B cell (primary cell): ENCODE measurements at regions not wholly inside any gene's neighbourhood (a gene's known extent, or its start where the extent isn't known, plus 50 kb on each side); places are given as distances from the start of the nearest gene placed in this dataset.

Experiments used
- ATAC-seq: fragments of 200-7000 bp; cut with Tn5 transposase; one replicate; pipeline ENCODE4 v1.10.0; 2021; ENCODE audit warnings: low read depth, mild to moderate bottlenecking, moderate number of reproducible peaks, moderate library complexity
- CTCF ChIA-PET: fragments of 350-600 bp; sonication (Branson Sonifier 250); formaldehyde crosslinking; loops from one replicate; lab custom pipeline; 2021; ENCODE audit warnings: antibody characterized with exemption, inconsistent platforms; lab: Charles Lee
- POLR2A ChIA-PET: fragments of 350-600 bp; sonication (Branson Sonifier 250); formaldehyde crosslinking; loops from one replicate; lab custom pipeline; 2021; ENCODE audit warnings: antibody characterized with exemption; lab: Charles Lee
- DNase-seq: peaks from one replicate; pipeline ENCODE4 v3.0.0; 2013
- H2AFZ ChIP-seq: 2 replicates; pipeline ENCODE4 v1.6.1; 2012; ENCODE audit warnings: mild to moderate bottlenecking, low read depth, low read length; ENCODE audit not compliant: insufficient read depth, poor library complexity, severe bottlenecking
- H3K27ac ChIP-seq, 2 donors: 1 replicate in 1 of 2; 2 replicates in 1 of 2; pipeline ENCODE4 v1.5.1; 2012 to 2013; ENCODE audit warnings: low read length in 2 of 2, mild to moderate bottlenecking in 2 of 2, moderate library complexity in 1 of 2
- H3K27me3 ChIP-seq, 4 experiments: fragments of 200-600 bp in 1 of 4; sonication (generic) in 1 of 4; replicated peaks in 1 of 4; 1 replicate in 2 of 4; 2 replicates in 2 of 4; pipeline versions ENCODE4 v1.6.1 to v1.7.0; 2013 to 2016; ENCODE audit warnings: low read length in 3 of 4, mild to moderate bottlenecking in 2 of 4, mixed read lengths in 1 of 4, moderate library complexity in 1 of 4; ENCODE audit not compliant: insufficient read depth in 4 of 4, control insufficient read depth in 3 of 4; ENCODE audit errors: control extremely low read depth in 1 of 4
- H3K36me3 ChIP-seq, 2 experiments: replicated peaks in 1 of 2; 1 replicate in 1 of 2; 2 replicates in 1 of 2; pipeline versions ENCODE4 v1.6.1 to v1.7.1; 2013; ENCODE audit warnings: low read length in 1 of 2; ENCODE audit not compliant: insufficient read depth in 2 of 2, control insufficient read depth in 1 of 2; ENCODE audit errors: control extremely low read depth in 1 of 2, extremely low read depth in 1 of 2
- H3K4me1 ChIP-seq, 2 donors: fragments of 200-600 bp in 1 of 2; sonication (generic) in 1 of 2; 1 replicate in 1 of 2; 2 replicates in 1 of 2; pipeline versions ENCODE4 v1.5.1 to v1.6.1; 2013 to 2017; ENCODE audit warnings: low read length in 2 of 2; ENCODE audit not compliant: control insufficient read depth in 2 of 2, insufficient read depth in 2 of 2
- H3K4me2 ChIP-seq: replicated peaks from 2 replicates; pipeline ENCODE3; 2012; ENCODE audit warnings: mild to moderate bottlenecking, low read depth, low read length; ENCODE audit not compliant: poor library complexity, severe bottlenecking
- H3K4me3 ChIP-seq, 5 experiments: fragments of 200-600 bp in 1 of 5; sonication (generic) in 1 of 5; 1 replicate in 3 of 5; 2 replicates in 2 of 5; pipeline versions ENCODE4 v1.5.1 to v1.7.0; 2011 to 2016; ENCODE audit warnings: low read length in 4 of 5, mild to moderate bottlenecking in 4 of 5, low read depth in 2 of 5, control low read depth in 1 of 5, moderate library complexity in 1 of 5; ENCODE audit not compliant: insufficient read depth in 1 of 5; ENCODE audit errors: control extremely low read depth in 1 of 5, extremely low read depth in 1 of 5
- H3K79me2 ChIP-seq: fragments of 200-600 bp; sonication (generic); one replicate; pipeline ENCODE4 v1.6.0; 2016; ENCODE audit warnings: low read length; ENCODE audit not compliant: control insufficient read depth, insufficient read depth
- H3K9ac ChIP-seq: fragments of 200-600 bp; sonication (generic); 2 replicates; pipeline ENCODE4 v1.6.1; 2017; ENCODE audit warnings: mild to moderate bottlenecking, low read length, moderate library complexity
- H3K9me3 ChIP-seq, 3 donors: one replicate each; pipeline versions ENCODE4 v1.6.1 to v1.7.1; 2013; ENCODE audit warnings: low read length in 2 of 3; ENCODE audit not compliant: control insufficient read depth in 2 of 3, insufficient read depth in 1 of 3; ENCODE audit errors: control extremely low read depth in 1 of 3
- H4K20me1 ChIP-seq: 2 replicates; pipeline ENCODE4 v1.6.0; 2012; ENCODE audit warnings: mild to moderate bottlenecking, low read length; ENCODE audit not compliant: insufficient read depth, control insufficient read depth, poor library complexity, severe bottlenecking
- H3K27ac Mint-ChIP-seq: one replicate; pipeline ENCODE4 v1.8.0; 2021; ENCODE audit warnings: mixed read lengths
- H3K27me3 Mint-ChIP-seq: one replicate; pipeline ENCODE4 v1.8.0; 2021; ENCODE audit warnings: mixed read lengths
- H3K4me1 Mint-ChIP-seq: one replicate; pipeline ENCODE4 v1.8.0; 2021; ENCODE audit warnings: mixed read lengths
- H3K4me3 Mint-ChIP-seq: one replicate; pipeline ENCODE4 v1.8.0; 2021; ENCODE audit warnings: mixed read lengths
- H3K9me3 Mint-ChIP-seq: one replicate; pipeline ENCODE4 v1.8.0; 2022; ENCODE audit warnings: mixed read lengths; ENCODE audit not compliant: insufficient read depth
- CTCF ChIP-seq: fragments of 200-600 bp; IDR thresholded peaks from one replicate; pipeline ENCODE4 v1.8.0; 2022; ENCODE audit warnings: antibody characterized with exemption, mild to moderate bottlenecking
- EZH2 ChIP-seq: IDR thresholded peaks from 2 replicates; pipeline ENCODE4 v1.6.1; 2012; ENCODE audit warnings: borderline replicate concordance, low read depth, mild to moderate bottlenecking, moderate library complexity, low read length; ENCODE audit not compliant: insufficient read depth, poor library complexity, severe bottlenecking
- intact Hi-C: fragments of 100-400 bp; cut with micrococcal nuclease; formaldehyde crosslinking; loops from one replicate; pipeline ENCODE4 v1.10.0; 2022

- Mint-ChIP-seq H3K27ac (no peak overlapping the region), H3K4me1 (no peaks in the 10 kb centered on the region), H3K4me3 (no peak overlapping the region), H3K9me3 (no peaks in the 10 kb centered on the region), H3K27me3 (no peaks in the 10 kb centered on the region)
- Histone ChIP-seq H3K4me2 (no peak overlapping the region), H4K20me1 (no peaks in the 10 kb centered on the region), H3K4me1 (no peaks in the 10 kb centered on the region), H3K9ac (no peak overlapping the region), H3K4me3 (no peak overlapping the region), H3K79me2 (no peaks in the 10 kb centered on the region), H3K9me3 (no peaks in the 10 kb centered on the region), H2AFZ (no peak overlapping the region), H3K36me3 (no peaks in the 10 kb centered on the region), H3K27me3 (no peaks in the 10 kb centered on the region), H3K27ac (no peak overlapping the region)
- ChIA-PET CTCF (no interaction called here), POLR2A (no interaction called here)
- ATAC-seq (no peak), DNase-seq (no peak)
- TF ChIP-seq EZH2: no peak
- TF ChIP-seq CTCF: no peak
- intact Hi-C loops: no loop called here
Observed at GRCh38 chr3:148208975-148209374, 488.7 kb upstream of the AGTR1 start.

GRCh38 chr3:148211725-148212124 is 486.0 kb upstream of the AGTR1 start:
- ChIA-PET POLR2A (no interaction called here), CTCF (no interaction called here)
- Histone ChIP-seq H3K36me3 (no peaks in the 10 kb centered on the region), H3K9me3 (no peaks in the 10 kb centered on the region), H3K4me1 (no peaks in the 10 kb centered on the region), H3K9ac (no peak overlapping the region), H3K27me3 (no peaks in the 10 kb centered on the region), H4K20me1 (no peaks in the 10 kb centered on the region), H3K4me3 (no peak overlapping the region), H3K27ac (no peak overlapping the region), H3K79me2 (no peaks in the 10 kb centered on the region), H2AFZ (no peak overlapping the region), H3K4me2 (no peak overlapping the region)
- H3K9me3 Mint-ChIP-seq: no peaks in the 10 kb centered on the region
- no peak overlapping the region for H3K27ac Mint-ChIP-seq
- ATAC-seq: no peak
- no peak overlapping the region for H3K4me3 Mint-ChIP-seq
- intact Hi-C loops: no loop called here
- no peak for TF ChIP-seq CTCF
- no peak for TF ChIP-seq EZH2
- H3K27me3 Mint-ChIP-seq: no peaks in the 10 kb centered on the region
- no peaks in the 10 kb centered on the region for H3K4me1 Mint-ChIP-seq
- DNase-seq: no peak
